GM12878 (cell line): ENCODE measurements at regions not wholly inside any gene's neighbourhood (a gene's known extent, or its start where the extent isn't known, plus 50 kb on each side); places are given as distances from the start of the nearest gene placed in this dataset.

Source experiments
- ATAC-seq: fragments of 200-7000 bp; cut with Tn5 transposase; 3 replicates; pipeline ENCODE4 v1.9.1; 2020; ENCODE audit warnings: mild to moderate bottlenecking, moderate library complexity
- BruUV-seq: library from RNA; stranded (reverse); fragments of 400-500 nt; replicated peaks from 2 replicates; lab custom pipeline; 2021; lab: Mats Ljungman, UMichigan
- CTCF ChIA-PET: fragments of 300-600 bp; sonication (Branson Sonifier 250); formaldehyde crosslinking; extraction: SDS; loops from one replicate; lab custom pipeline; 2021; ENCODE audit warnings: inconsistent platforms; lab: Yijun Ruan, JAX
- POLR2A ChIA-PET: fragments of 350-600 bp; formaldehyde crosslinking; extraction: SDS; loops from one replicate; lab custom pipeline; 2021; ENCODE audit warnings: inconsistent platforms; lab: Charles Lee
- RAD21 ChIA-PET: fragments of 300-600 bp; sonication (Branson Sonifier 250); formaldehyde crosslinking; loops from one replicate; lab custom pipeline; 2023; ENCODE audit warnings: antibody characterized with exemption; ENCODE audit not compliant: unreplicated experiment; lab: Charles Lee
- SMC1A ChIA-PET: fragments of 300-600 bp; sonication (Branson Sonifier 250); formaldehyde crosslinking; loops from one replicate; lab custom pipeline; 2023; ENCODE audit not compliant: unreplicated experiment, uncharacterized antibody; lab: Charles Lee
- DNase-seq: peaks from one replicate; pipeline ENCODE4 v3.0.0-alpha.2; 2011; ENCODE audit warnings: low read depth, low spot score
- FAIRE-seq: peaks from 3 replicates; lab custom pipeline; 2011; peaks lifted over from hg19 to GRCh38; lab: Jason Lieb, UNC
- H2AFZ ChIP-seq: 2 replicates; pipeline ENCODE4 v1.6.0; 2011; ENCODE audit warnings: low read depth, low read length, control low read depth; ENCODE audit not compliant: control insufficient read depth
- H3K27ac ChIP-seq: 2 replicates; pipeline ENCODE4 v1.5.1; 2011; ENCODE audit warnings: control low read depth; ENCODE audit not compliant: control insufficient read depth, insufficient read depth
- H3K27me3 ChIP-seq, 2 experiments: replicated peaks in 1 of 2; 2 replicates each; pipeline versions ENCODE4 v1.6.0 to v1.6.1; 2011; ENCODE audit warnings: low read length in 1 of 2; ENCODE audit not compliant: control insufficient read depth in 2 of 2, insufficient read depth in 2 of 2
- H3K36me3 ChIP-seq, 2 experiments: 2 replicates each; pipeline ENCODE4 v1.5.1; 2011; ENCODE audit warnings: low read length in 1 of 2; ENCODE audit not compliant: control insufficient read depth in 2 of 2, insufficient read depth in 2 of 2
- H3K4me1 ChIP-seq: 2 replicates; pipeline ENCODE4 v1.6.1; 2011; ENCODE audit warnings: mild to moderate bottlenecking, low read length, moderate library complexity, mixed read lengths; ENCODE audit not compliant: control insufficient read depth, insufficient read depth
- H3K4me2 ChIP-seq: 2 replicates; pipeline ENCODE4 v1.6.0; 2011; ENCODE audit warnings: control low read depth; ENCODE audit not compliant: control insufficient read depth, insufficient read depth
- H3K4me3 ChIP-seq: fragments of 200-600 bp; sonication (generic); 2 replicates; pipeline ENCODE4 v1.5.1; 2016
- H3K79me2 ChIP-seq: 2 replicates; pipeline ENCODE4 v1.6.0; 2011; ENCODE audit warnings: low read length; ENCODE audit not compliant: control insufficient read depth, insufficient read depth
- H3K9ac ChIP-seq: 2 replicates; pipeline ENCODE4 v1.8.0; 2011; ENCODE audit warnings: low read length, control low read depth, mixed read lengths; ENCODE audit not compliant: control insufficient read depth, insufficient read depth
- H3K9me3 ChIP-seq: replicated peaks from 3 replicates; pipeline ENCODE4 v1.5.1; 2011; ENCODE audit warnings: mild to moderate bottlenecking, low read length; ENCODE audit not compliant: control insufficient read depth, insufficient read depth
- H4K20me1 ChIP-seq: 2 replicates; pipeline ENCODE4 v1.6.0; 2011; ENCODE audit not compliant: control insufficient read depth, insufficient read depth
- ATF7 ChIP-seq: fragments of 450-650 bp; IDR thresholded peaks from 2 replicates; pipeline ENCODE4 v1.6.1; 2016; ENCODE audit warnings: low read depth, mild to moderate bottlenecking
- CBFB ChIP-seq: IDR thresholded peaks from 2 replicates; pipeline ENCODE4 v1.6.1; 2016; ENCODE audit warnings: antibody characterized with exemption, low read depth
- CHD4 ChIP-seq: fragments of 200-600 bp; sonication (generic); IDR thresholded peaks from 2 replicates; pipeline ENCODE4 v1.6.1; 2016; ENCODE audit warnings: mild to moderate bottlenecking
- LARP7 ChIP-seq: fragments of 450-650 bp; IDR thresholded peaks from 2 replicates; pipeline ENCODE4 v1.6.1; 2017; ENCODE audit warnings: mild to moderate bottlenecking
- MEF2A ChIP-seq: IDR thresholded peaks from 2 replicates; pipeline ENCODE4 v1.6.1; 2011; ENCODE audit warnings: low read depth, mild to moderate bottlenecking, low read length, moderate library complexity; ENCODE audit not compliant: insufficient read depth
- MEF2B ChIP-seq: fragments of 450-650 bp; IDR thresholded peaks from 2 replicates; pipeline ENCODE4 v1.6.1; 2018; ENCODE audit warnings: mild to moderate bottlenecking, moderate library complexity; ENCODE audit not compliant: partially characterized antibody, poor library complexity, severe bottlenecking
- RAD51 ChIP-seq: fragments of 450-650 bp; IDR thresholded peaks from 2 replicates; pipeline ENCODE4 v1.6.1; 2016; ENCODE audit warnings: moderate library complexity, mild to moderate bottlenecking, inconsistent platforms
- RFX5 ChIP-seq: IDR thresholded peaks from 2 replicates; pipeline ENCODE4 v1.6.1; 2011; ENCODE audit warnings: low read depth, low read length, improper control_type of control experiment
- TBL1XR1 ChIP-seq: IDR thresholded peaks from 2 replicates; pipeline ENCODE4 v1.6.1; 2012; ENCODE audit warnings: low read depth, low read length, improper control_type of control experiment
- ZNF274 ChIP-seq: IDR thresholded peaks from one replicate; pipeline ENCODE4 v1.8.0; 2011; ENCODE audit not compliant: insufficient read length, insufficient read depth
- WGBS: methylation state at CpG from one replicate; pipeline ENCODE4 v1.1.6; 2016; ENCODE audit warnings: low lambda C conversion rate; ENCODE audit not compliant: insufficient replicate concordance, insufficient coverage; ENCODE audit errors: missing lambda C conversion rate; 5-methylcytosine and 5-hydroxymethylcytosine counted together
- in situ Hi-C: fragments of 300-500 bp; cut with MboI; formaldehyde crosslinking; loops from 9 replicates; pipeline ENCODE4 v1.14.3; 2018; ENCODE audit warnings: mixed read lengths
- intact Hi-C: fragments of 100-400 bp; cut with micrococcal nuclease; formaldehyde crosslinking; loops from one replicate; pipeline ENCODE4 v1.14.2; 2022; ENCODE audit not compliant: unreplicated experiment
- TF ChIP-seq, protein P1 (sequence below): fragments of 450-650 bp; IDR thresholded peaks from 2 replicates; pipeline ENCODE4 v1.6.1; 2014; ENCODE audit warnings: mild to moderate bottlenecking
- TF ChIP-seq, protein P2 (sequence below): IDR thresholded peaks from 2 replicates; pipeline ENCODE4 v1.6.1; 2011; ENCODE audit warnings: borderline replicate concordance, low read depth, mild to moderate bottlenecking, moderate library complexity, mixed read lengths, low read length; ENCODE audit not compliant: insufficient read depth; ENCODE audit errors: extremely low read length
- TF ChIP-seq, protein P3 (sequence below): fragments of 450-650 bp; IDR thresholded peaks from 2 replicates; pipeline ENCODE4 v1.6.1; 2018; ENCODE audit warnings: mild to moderate bottlenecking, low read depth, moderate library complexity; ENCODE audit not compliant: partially characterized antibody
- TF ChIP-seq, protein P4 (sequence below): fragments of 150-350 bp; IDR thresholded peaks from 2 replicates; pipeline ENCODE4 v1.6.1; 2014; ENCODE audit warnings: mild to moderate bottlenecking, low read depth, low read length

DNA sequence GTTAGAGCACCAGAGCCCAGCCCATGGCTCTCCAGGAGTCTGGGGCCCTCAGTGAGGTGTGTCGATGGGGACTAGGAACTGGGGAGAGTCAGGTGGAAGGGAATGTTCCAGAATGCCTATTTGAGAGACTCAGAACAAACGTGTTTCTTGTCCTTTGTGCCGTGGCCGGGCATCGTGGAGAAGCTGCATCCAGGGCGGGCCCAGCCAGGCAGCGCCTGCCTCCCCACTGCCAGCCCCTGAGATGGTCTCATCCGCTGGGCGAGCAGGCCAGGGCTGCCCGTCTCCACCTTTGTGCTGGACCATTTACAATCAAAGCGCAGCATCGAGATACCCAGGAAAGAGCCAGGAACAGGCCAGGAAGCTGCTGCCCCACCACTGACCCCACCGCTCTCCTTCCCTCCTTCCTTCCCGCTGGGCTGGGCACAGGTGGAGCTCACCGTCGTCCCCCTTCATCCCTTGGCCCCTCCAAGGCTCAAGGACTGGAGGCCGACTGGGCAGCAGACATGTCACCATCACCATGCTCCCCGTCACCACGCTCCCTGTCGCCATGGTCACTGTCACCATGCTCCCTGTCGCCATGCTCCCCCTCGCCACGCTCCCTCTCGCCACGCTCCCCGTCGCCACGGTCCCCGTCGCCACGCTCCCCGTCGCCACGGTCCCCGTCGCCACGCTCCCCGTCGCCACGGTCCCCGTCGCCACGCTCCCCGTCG, 71.1 kb upstream of the ADGRA1 start:
- in situ Hi-C loops = no loop called here
- BruUV-seq = no TSS peak
- no peak overlapping the region for H3K4me2 ChIP-seq
- ChIA-PET POLR2A (no interaction called here), RAD21 (no interaction called here)
- no peak overlapping the region for H3K27ac ChIP-seq
- no peaks in the 10 kb centered on the region for H3K27me3 ChIP-seq
- no peaks in the 10 kb centered on the region for H4K20me1 ChIP-seq
- TF ChIP-seq MEF2B (no peak), ATF7 (no peak), LARP7 (no peak), CHD4 (no peak), RAD51 (no peak), MEF2A (no peak), ZNF274 (no peak), TBL1XR1 (no peak), RFX5 (no peak), CBFB (no peak)
- TF ChIP-seq, protein P1, sequence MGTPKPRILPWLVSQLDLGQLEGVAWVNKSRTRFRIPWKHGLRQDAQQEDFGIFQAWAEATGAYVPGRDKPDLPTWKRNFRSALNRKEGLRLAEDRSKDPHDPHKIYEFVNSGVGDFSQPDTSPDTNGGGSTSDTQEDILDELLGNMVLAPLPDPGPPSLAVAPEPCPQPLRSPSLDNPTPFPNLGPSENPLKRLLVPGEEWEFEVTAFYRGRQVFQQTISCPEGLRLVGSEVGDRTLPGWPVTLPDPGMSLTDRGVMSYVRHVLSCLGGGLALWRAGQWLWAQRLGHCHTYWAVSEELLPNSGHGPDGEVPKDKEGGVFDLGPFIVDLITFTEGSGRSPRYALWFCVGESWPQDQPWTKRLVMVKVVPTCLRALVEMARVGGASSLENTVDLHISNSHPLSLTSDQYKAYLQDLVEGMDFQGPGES = no peak
- TF ChIP-seq, protein P2, sequence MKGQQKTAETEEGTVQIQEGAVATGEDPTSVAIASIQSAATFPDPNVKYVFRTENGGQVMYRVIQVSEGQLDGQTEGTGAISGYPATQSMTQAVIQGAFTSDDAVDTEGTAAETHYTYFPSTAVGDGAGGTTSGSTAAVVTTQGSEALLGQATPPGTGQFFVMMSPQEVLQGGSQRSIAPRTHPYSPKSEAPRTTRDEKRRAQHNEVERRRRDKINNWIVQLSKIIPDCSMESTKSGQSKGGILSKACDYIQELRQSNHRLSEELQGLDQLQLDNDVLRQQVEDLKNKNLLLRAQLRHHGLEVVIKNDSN = no peak
- TF ChIP-seq, protein P3, sequence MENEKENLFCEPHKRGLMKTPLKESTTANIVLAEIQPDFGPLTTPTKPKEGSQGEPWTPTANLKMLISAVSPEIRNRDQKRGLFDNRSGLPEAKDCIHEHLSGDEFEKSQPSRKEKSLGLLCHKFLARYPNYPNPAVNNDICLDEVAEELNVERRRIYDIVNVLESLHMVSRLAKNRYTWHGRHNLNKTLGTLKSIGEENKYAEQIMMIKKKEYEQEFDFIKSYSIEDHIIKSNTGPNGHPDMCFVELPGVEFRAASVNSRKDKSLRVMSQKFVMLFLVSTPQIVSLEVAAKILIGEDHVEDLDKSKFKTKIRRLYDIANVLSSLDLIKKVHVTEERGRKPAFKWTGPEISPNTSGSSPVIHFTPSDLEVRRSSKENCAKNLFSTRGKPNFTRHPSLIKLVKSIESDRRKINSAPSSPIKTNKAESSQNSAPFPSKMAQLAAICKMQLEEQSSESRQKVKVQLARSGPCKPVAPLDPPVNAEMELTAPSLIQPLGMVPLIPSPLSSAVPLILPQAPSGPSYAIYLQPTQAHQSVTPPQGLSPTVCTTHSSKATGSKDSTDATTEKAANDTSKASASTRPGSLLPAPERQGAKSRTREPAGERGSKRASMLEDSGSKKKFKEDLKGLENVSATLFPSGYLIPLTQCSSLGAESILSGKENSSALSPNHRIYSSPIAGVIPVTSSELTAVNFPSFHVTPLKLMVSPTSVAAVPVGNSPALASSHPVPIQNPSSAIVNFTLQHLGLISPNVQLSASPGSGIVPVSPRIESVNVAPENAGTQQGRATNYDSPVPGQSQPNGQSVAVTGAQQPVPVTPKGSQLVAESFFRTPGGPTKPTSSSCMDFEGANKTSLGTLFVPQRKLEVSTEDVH = no peak
- TF ChIP-seq, protein P4, sequence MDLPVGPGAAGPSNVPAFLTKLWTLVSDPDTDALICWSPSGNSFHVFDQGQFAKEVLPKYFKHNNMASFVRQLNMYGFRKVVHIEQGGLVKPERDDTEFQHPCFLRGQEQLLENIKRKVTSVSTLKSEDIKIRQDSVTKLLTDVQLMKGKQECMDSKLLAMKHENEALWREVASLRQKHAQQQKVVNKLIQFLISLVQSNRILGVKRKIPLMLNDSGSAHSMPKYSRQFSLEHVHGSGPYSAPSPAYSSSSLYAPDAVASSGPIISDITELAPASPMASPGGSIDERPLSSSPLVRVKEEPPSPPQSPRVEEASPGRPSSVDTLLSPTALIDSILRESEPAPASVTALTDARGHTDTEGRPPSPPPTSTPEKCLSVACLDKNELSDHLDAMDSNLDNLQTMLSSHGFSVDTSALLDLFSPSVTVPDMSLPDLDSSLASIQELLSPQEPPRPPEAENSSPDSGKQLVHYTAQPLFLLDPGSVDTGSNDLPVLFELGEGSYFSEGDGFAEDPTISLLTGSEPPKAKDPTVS = no peak
- TF ChIP-seq, all 136 proteins: peak for 0
- ATAC-seq (no peak), FAIRE-seq (no peak), DNase-seq (no peak)
- SMC1A ChIA-PET = no interaction called here
- no peak overlapping the region for H3K4me3 ChIP-seq
- no peak overlapping the region for H2AFZ ChIP-seq
- H3K79me2 ChIP-seq = no peaks in the 10 kb centered on the region
- H3K4me1 ChIP-seq = no peaks in the 10 kb centered on the region
- no peaks in the 10 kb centered on the region for H3K36me3 ChIP-seq
- H3K9ac ChIP-seq = no peak overlapping the region
- peaks cover 1% of the 10 kb centered on the region; the same call in 1 of the 3 replicates for H3K9me3 ChIP-seq
- intact Hi-C loops = no loop called here
- WGBS = 69% methylated on average over 17 of the region's 45 CpGs
- CTCF ChIA-PET = no interaction called here
